Activated CD4-positive, alpha-beta T cell treated with anti-CD3 and anti-CD28 coated beads, Interleukin-2, amount 50 U/mL, for 24 hours (primary cell): ENCODE measurements at regions not wholly inside any gene's neighbourhood (a gene's known extent, or its start where the extent isn't known, plus 50 kb on each side); places are given as distances from the start of the nearest gene placed in this dataset.

Experiments used
- DNase-seq, 2 donors: peaks; one replicate each; pipeline ENCODE4 v3.0.0-alpha.2; 2020; ENCODE audit warnings: low read depth in 1 of 2, low spot score in 1 of 2

- DNase-seq = no peak
These were observed 128.2 kb downstream of the CPEB2 start for GRCh38 chr4:15130441-15130840.

- DNase-seq = no peak
These were observed 129.3 kb downstream of the CPEB2 start for GRCh38 chr4:15131551-15131950.

GRCh38 chr4:15132739-15133138 lies 130.5 kb downstream of the CPEB2 start:
- no peak for DNase-seq

- no peak for DNase-seq
These were observed 137.3 kb downstream of the CPEB2 start for GRCh38 chr4:15139599-15139998.

GRCh38 chr4:15142201-15142600 lies 139.9 kb downstream of the CPEB2 start:
- DNase-seq = no peak

GRCh38 chr4:15143551-15143950 lies 141.3 kb downstream of the CPEB2 start:
- DNase-seq = no peak

- DNase-seq = no peak
These were observed 142.1 kb downstream of the CPEB2 start for GRCh38 chr4:15144249-15144966.

- no peak for DNase-seq
These were observed 142.7 kb downstream of the CPEB2 start for GRCh38 chr4:15144967-15145295.

- DNase-seq = no peak
These were observed 143.4 kb downstream of the CPEB2 start for GRCh38 chr4:15145709-15146108.

GRCh38 chr4:15147714-15148113 lies 145.4 kb downstream of the CPEB2 start:
- DNase-seq = no peak

- DNase-seq = no peak
These were observed 145.9 kb downstream of the CPEB2 start for GRCh38 chr4:15148199-15148598.

GRCh38 chr4:15148691-15149090 lies 146.4 kb downstream of the CPEB2 start:
- no peak for DNase-seq

GRCh38 chr4:15149234-15149838 lies 147.1 kb downstream of the CPEB2 start:
- no peak for DNase-seq

GRCh38 chr4:15149839-15150592 lies 147.7 kb downstream of the CPEB2 start:
- no peak for DNase-seq

GRCh38 chr4:15150631-15151030 lies 148.3 kb downstream of the CPEB2 start:
- no peak for DNase-seq

- no peak for DNase-seq
These were observed 148.8 kb downstream of the CPEB2 start for GRCh38 chr4:15151033-15151432.

GRCh38 chr4:15153662-15154061 lies 151.4 kb downstream of the CPEB2 start:
- no peak for DNase-seq

- no peak for DNase-seq
These were observed 156.3 kb downstream of the CPEB2 start for GRCh38 chr4:15158406-15159091.

GRCh38 chr4:15159477-15160019 lies 157.3 kb downstream of the CPEB2 start:
- DNase-seq = no peak

- DNase-seq = no peak
These were observed 159.2 kb downstream of the CPEB2 start for GRCh38 chr4:15161439-15161838.

GRCh38 chr4:15162046-15162445 lies 159.8 kb downstream of the CPEB2 start:
- no peak for DNase-seq
